Heart left ventricle (tissue), 16 donors: ENCODE measurements at regions not wholly inside any gene's neighbourhood (a gene's known extent, or its start where the extent isn't known, plus 50 kb on each side); places are given as distances from the start of the nearest gene placed in this dataset.

ENCODE experiments used
- ATAC-seq, 4 donors: fragments of 200-7000 bp; cut with Tn5 transposase; one replicate each; pipeline ENCODE4 v1.9.1; 2020 to 2022; ENCODE audit warnings: moderate library complexity in 4 of 4, mild to moderate bottlenecking in 3 of 4, moderate number of reproducible peaks in 1 of 4
- DNase-seq, 5 donors: peaks; one replicate each; pipeline ENCODE4 v3.0.0-alpha.2; 2020
- H3K27ac ChIP-seq, 12 donors: fragments of 200-600 bp; sonication (generic) in 4 of 12; one replicate each; pipeline versions ENCODE4 v1.5.0 to v1.8.0; 2016 to 2022; ENCODE audit warnings: mild to moderate bottlenecking in 2 of 12
- H3K27me3 ChIP-seq, 9 donors: fragments of 200-600 bp; sonication (generic) in 2 of 9; one replicate each; pipeline versions ENCODE4 v1.5.1 to v1.8.0; 2016 to 2022; ENCODE audit warnings: mild to moderate bottlenecking in 3 of 9
- H3K36me3 ChIP-seq, 9 donors: fragments of 200-600 bp; sonication (generic) in 2 of 9; one replicate each; pipeline versions ENCODE4 v1.5.0 to v1.8.0; 2018 to 2022; ENCODE audit warnings: mild to moderate bottlenecking in 2 of 9
- H3K4me1 ChIP-seq, 12 donors: fragments of 200-600 bp; sonication (generic) in 4 of 12; one replicate each; pipeline versions ENCODE4 v1.5.0 to v1.8.0; 2016 to 2022; ENCODE audit warnings: mild to moderate bottlenecking in 3 of 12
- H3K4me3 ChIP-seq, 12 donors: fragments of 200-600 bp; sonication (generic) in 4 of 12; one replicate each; pipeline versions ENCODE4 v1.5.0 to v1.8.0; 2017 to 2022; ENCODE audit warnings: mild to moderate bottlenecking in 9 of 12, moderate library complexity in 4 of 12
- H3K9me3 ChIP-seq, 12 donors: fragments of 200-600 bp; sonication (generic) in 4 of 12; one replicate each; pipeline versions ENCODE4 v1.5.0 to v1.8.0; 2016 to 2022; ENCODE audit warnings: mild to moderate bottlenecking in 1 of 12
- CTCF ChIP-seq, 12 donors: fragments of 200-600 bp; sonication (generic) in 4 of 12; IDR thresholded peaks; one replicate each; pipeline versions ENCODE4 v1.5.0 to v1.8.0; 2018 to 2022; ENCODE audit warnings: antibody characterized with exemption in 12 of 12, mild to moderate bottlenecking in 5 of 12
- POLR2A ChIP-seq, 2 donors: fragments of 450-650 bp; IDR thresholded peaks; one replicate each; pipeline ENCODE4 v1.6.1; 2017; ENCODE audit warnings: antibody characterized with exemption in 2 of 2, mild to moderate bottlenecking in 2 of 2, moderate library complexity in 2 of 2
- WGBS, 4 donors: extraction: QIAGEN DNeasy Blood & Tissue Kit in 2 of 4; methylation state at CpG; one replicate each; pipeline versions ENCODE4 v1.1.5 to v1.1.7; 2013 to 2018; 5-methylcytosine and 5-hydroxymethylcytosine counted together
- intact Hi-C, 10 donors: fragments of 100-400 bp; cut with DNase I; formaldehyde crosslinking; loops; one replicate each; pipeline versions ENCODE4 v1.11.1 to v1.14.2; 2022
- donor health status: ischemic (EF 13 %, LVEDD 7.1; RV severe dilation, severe dysfunction).
- donor health status: healthy with polysubstance abuse.
- donor health status: DM: no; HTN: yes; CAD: no.
- donor health status: DM: no; HTN: no; CAD: no.
- donor health status: ischemic (EF 25% LVEDD 6.9; RV normal size, moderate dysfunction).
- donor health status: ischemic (EF 25% LVEDD 5.7; RV mildly dilated, moderate dysfunction).
- donor health status: healthy.
- donor health status: DM: yes; HTN: yes; CAD: no.
- donor health status: ischemic (EF 35%, LVEDD 5.7; RV mildly dilated, moderate dysfunction).
- donor health status: nonischemic (EF 11% LVEDD 7.7; RV severe dilation, severe dysfunction).
- donor health status: DM: yes; HTN: yes; CAD: no.
- donor health status: PGD.
- donor health status: ischemic (EF 29% LVEDD 5.4; RV normal size, mild dysfunction).
- donor health status: nonischemic (EF 23%, LVEDD 6.1; RV moderate dilation, normal function).

GRCh38 chr12:116472193-116472592, 87.0 kb upstream of the MAP1LC3B2 start:
- Histone ChIP-seq H3K36me3 (no peaks in the 10 kb centered on the region), H3K9me3 (peaks cover 0 to 25% (median 7%) of the 10 kb centered on the region in 12 donors), H3K27me3 (no peaks in the 10 kb centered on the region), H3K4me1 (no peaks in the 10 kb centered on the region), H3K27ac (no peak overlapping the region), H3K4me3 (no peak overlapping the region)
- no peak for DNase-seq
- intact Hi-C loops, result no loop called here
- ATAC-seq, result no peak
- 74 to 84% (median 81%) methylated on average over 4 of the region's 4 CpGs for WGBS, 4 donors
- TF ChIP-seq POLR2A (IDR thresholded peaks at IDR 0.05) (no peak), CTCF (IDR thresholded peaks at IDR 0.05) (no peak)

- Histone ChIP-seq H3K36me3 (no peaks in the 10 kb centered on the region), H3K4me1 (no peaks in the 10 kb centered on the region), H3K4me3 (no peak overlapping the region), H3K9me3 (peaks cover 0 to 32% (median 8%) of the 10 kb centered on the region in 12 donors), H3K27ac (no peak overlapping the region), H3K27me3 (no peaks in the 10 kb centered on the region)
- intact Hi-C loops, result no loop called here
- DNase-seq (no peak), ATAC-seq (no peak)
- WGBS, 4 donors, result 98 to 100% (median 99%) methylated on average over 1 of the region's 1 CpG
- TF ChIP-seq CTCF (IDR thresholded peaks at IDR 0.05) (no peak), POLR2A (IDR thresholded peaks at IDR 0.05) (no peak)
Measured at GRCh38 chr12:116473416-116473815, 85.8 kb upstream of the MAP1LC3B2 start.

GRCh38 chr12:116474331-116474730, 84.8 kb upstream of the MAP1LC3B2 start:
- Histone ChIP-seq H3K9me3 (peaks cover 0 to 32% (median 8%) of the 10 kb centered on the region in 12 donors), H3K36me3 (no peaks in the 10 kb centered on the region), H3K27ac (no peak overlapping the region), H3K4me1 (no peaks in the 10 kb centered on the region), H3K4me3 (no peak overlapping the region), H3K27me3 (no peaks in the 10 kb centered on the region)
- TF ChIP-seq POLR2A (IDR thresholded peaks at IDR 0.05), result no peak
- no peak for TF ChIP-seq CTCF (IDR thresholded peaks at IDR 0.05)
- intact Hi-C loops, result no loop called here
- WGBS, 4 donors, result 73 to 82% (median 78%) methylated on average over 1 of the region's 1 CpG
- DNase-seq, result no peak
- ATAC-seq, result no peak

GRCh38 chr12:116474899-116475298, 84.3 kb upstream of the MAP1LC3B2 start:
- H3K4me1 ChIP-seq, result no peaks in the 10 kb centered on the region
- no peak overlapping the region for H3K27ac ChIP-seq
- intact Hi-C loops, result no loop called here
- no peak overlapping the region for H3K4me3 ChIP-seq
- DNase-seq, result no peak
- WGBS, 4 donors, result 97 to 98% (median 97%) methylated on average over 4 of the region's 4 CpGs
- H3K27me3 ChIP-seq, result no peaks in the 10 kb centered on the region
- ATAC-seq, result no peak
- H3K36me3 ChIP-seq, result no peaks in the 10 kb centered on the region
- no peak for TF ChIP-seq POLR2A (IDR thresholded peaks at IDR 0.05)
- no peak for TF ChIP-seq CTCF (IDR thresholded peaks at IDR 0.05)
- peaks cover 0 to 32% (median 8%) of the 10 kb centered on the region in 12 donors for H3K9me3 ChIP-seq
